Upper lobe of left lung (tissue), 6 donors: ENCODE measurements at regions not wholly inside any gene's neighbourhood (a gene's known extent, or its start where the extent isn't known, plus 50 kb on each side); places are given as distances from the start of the nearest gene placed in this dataset.

Source experiments
- ATAC-seq, 2 donors: fragments of 200-7000 bp; cut with Tn5 transposase; one replicate each; pipeline ENCODE4 v1.9.1; 2022; ENCODE audit warnings: mild to moderate bottlenecking in 2 of 2, moderate library complexity in 2 of 2; ENCODE audit not compliant: low FRiP score in 2 of 2
- DNase-seq, 2 donors: peaks; one replicate each; pipeline ENCODE4 v3.0.0-alpha.2; 2019 to 2020
- H3K27ac ChIP-seq, 4 donors: fragments of 200-600 bp; sonication (generic); one replicate each; pipeline ENCODE4 v1.5.1; 2016 to 2019
- H3K27me3 ChIP-seq, 4 donors: fragments of 200-600 bp; sonication (generic); one replicate each; pipeline ENCODE4 v1.5.1; 2017 to 2019
- H3K36me3 ChIP-seq, 4 donors: fragments of 200-600 bp; sonication (generic); one replicate each; pipeline ENCODE4 v1.5.1; 2016 to 2019
- H3K4me1 ChIP-seq, 4 donors: fragments of 200-600 bp; sonication (generic); one replicate each; pipeline ENCODE4 v1.5.1; 2018 to 2019
- H3K4me3 ChIP-seq, 4 donors: fragments of 200-600 bp; sonication (generic); one replicate each; pipeline ENCODE4 v1.5.1; 2017 to 2019; ENCODE audit warnings: mild to moderate bottlenecking in 2 of 4, moderate library complexity in 1 of 4
- H3K9me3 ChIP-seq, 4 donors: fragments of 200-600 bp; sonication (generic); one replicate each; pipeline ENCODE4 v1.5.1; 2018 to 2019
- EP300 ChIP-seq, 4 donors: sonication (generic); formaldehyde crosslinking; IDR thresholded peaks; one replicate each; pipeline ENCODE4 v1.5.1; 2017; ENCODE audit warnings: antibody characterized with exemption in 4 of 4, control low read depth in 2 of 4
- POLR2A ChIP-seq, 4 donors: fragments of 450-650 bp; IDR thresholded peaks; one replicate each; pipeline ENCODE4 v1.5.1; 2016 to 2017; ENCODE audit warnings: antibody characterized with exemption in 4 of 4, mild to moderate bottlenecking in 2 of 4
- POLR2AphosphoS5 ChIP-seq, 2 donors: sonication (generic); formaldehyde crosslinking; IDR thresholded peaks; one replicate each; pipeline ENCODE4 v1.5.1; 2017; ENCODE audit warnings: antibody characterized with exemption in 2 of 2
- WGBS, 2 donors: methylation state at CpG; one replicate each; pipeline ENCODE4 v1.1.5; 2017 to 2018; 5-methylcytosine and 5-hydroxymethylcytosine counted together
- TF ChIP-seq, protein P1 (sequence below), 6 experiments: fragments of 450-650 bp in 4 of 6; fragments of 200-600 bp in 2 of 6; sonication (generic) in 2 of 6; IDR thresholded peaks; one replicate each; pipeline ENCODE4 v1.5.1; 2016 to 2019; ENCODE audit warnings: antibody characterized with exemption in 6 of 6
- donor health status: DM: no; HTN: no; CAD: no; lungs with moderate emphysema.
- donor health status: DM: no; HTN: yes; CAD: no; lungs with severe emphysema.

GRCh38 chr5:120372899-120373298, 91.2 kb upstream of the PRR16 start:
- WGBS, 2 donors: 39 to 75% methylated on average over 3 of the region's 3 CpGs
- H3K4me3 ChIP-seq: no peak overlapping the region
- ATAC-seq (no peak), DNase-seq (no peak)
- H3K27ac ChIP-seq: no peak overlapping the region
- no peaks in the 10 kb centered on the region for H3K4me1 ChIP-seq
- no peaks in the 10 kb centered on the region for H3K27me3 ChIP-seq
- TF ChIP-seq EP300 (IDR thresholded peaks at IDR 0.05): no peak
- TF ChIP-seq POLR2A (IDR thresholded peaks at IDR 0.05): no peak
- TF ChIP-seq, protein P1, sequence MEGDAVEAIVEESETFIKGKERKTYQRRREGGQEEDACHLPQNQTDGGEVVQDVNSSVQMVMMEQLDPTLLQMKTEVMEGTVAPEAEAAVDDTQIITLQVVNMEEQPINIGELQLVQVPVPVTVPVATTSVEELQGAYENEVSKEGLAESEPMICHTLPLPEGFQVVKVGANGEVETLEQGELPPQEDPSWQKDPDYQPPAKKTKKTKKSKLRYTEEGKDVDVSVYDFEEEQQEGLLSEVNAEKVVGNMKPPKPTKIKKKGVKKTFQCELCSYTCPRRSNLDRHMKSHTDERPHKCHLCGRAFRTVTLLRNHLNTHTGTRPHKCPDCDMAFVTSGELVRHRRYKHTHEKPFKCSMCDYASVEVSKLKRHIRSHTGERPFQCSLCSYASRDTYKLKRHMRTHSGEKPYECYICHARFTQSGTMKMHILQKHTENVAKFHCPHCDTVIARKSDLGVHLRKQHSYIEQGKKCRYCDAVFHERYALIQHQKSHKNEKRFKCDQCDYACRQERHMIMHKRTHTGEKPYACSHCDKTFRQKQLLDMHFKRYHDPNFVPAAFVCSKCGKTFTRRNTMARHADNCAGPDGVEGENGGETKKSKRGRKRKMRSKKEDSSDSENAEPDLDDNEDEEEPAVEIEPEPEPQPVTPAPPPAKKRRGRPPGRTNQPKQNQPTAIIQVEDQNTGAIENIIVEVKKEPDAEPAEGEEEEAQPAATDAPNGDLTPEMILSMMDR (IDR thresholded peaks at IDR 0.05): no peak
- H3K9me3 ChIP-seq: no peaks in the 10 kb centered on the region
- no peaks in the 10 kb centered on the region for H3K36me3 ChIP-seq

GRCh38 chr5:120375248-120375647, 88.9 kb upstream of the PRR16 start:
- Histone ChIP-seq H3K27ac (no peak overlapping the region), H3K36me3 (no peaks in the 10 kb centered on the region), H3K4me3 (no peak overlapping the region), H3K9me3 (peaks cover 0 to 8% (median 0%) of the 10 kb centered on the region in 4 donors), H3K4me1 (no peaks in the 10 kb centered on the region), H3K27me3 (no peaks in the 10 kb centered on the region)
- ATAC-seq (no peak), DNase-seq (no peak)
- TF ChIP-seq POLR2AphosphoS5 (IDR thresholded peaks at IDR 0.05): no peak
- TF ChIP-seq, protein P1 (IDR thresholded peaks at IDR 0.05): no peak
- no peak for TF ChIP-seq EP300 (IDR thresholded peaks at IDR 0.05)
- TF ChIP-seq POLR2A (IDR thresholded peaks at IDR 0.05): no peak
- WGBS, 2 donors: 62 to 63% methylated on average over 1 of the region's 1 CpG

GRCh38 chr5:120380644-120381043, 83.5 kb upstream of the PRR16 start:
- WGBS, 2 donors: 79 to 88% methylated on average over 1 of the region's 1 CpG
- no peak for DNase-seq

GRCh38 chr5:120382833-120383232, 81.3 kb upstream of the PRR16 start:
- TF ChIP-seq, protein P1 (IDR thresholded peaks at IDR 0.05): no peak
- TF ChIP-seq EP300 (IDR thresholded peaks at IDR 0.05) (no peak), POLR2A (IDR thresholded peaks at IDR 0.05) (no peak)
- no peak for ATAC-seq
- peaks cover 0 to 4% (median 0%) of the 10 kb centered on the region in 4 donors for H3K4me1 ChIP-seq
- peaks cover 0 to 8% (median 0%) of the 10 kb centered on the region in 4 donors for H3K9me3 ChIP-seq
- no peaks in the 10 kb centered on the region for H3K36me3 ChIP-seq
- no peak for DNase-seq
- no peaks in the 10 kb centered on the region for H3K27me3 ChIP-seq
- H3K27ac ChIP-seq: no peak overlapping the region
- 85 to 89% methylated on average over 2 of the region's 2 CpGs for WGBS, 2 donors
- no peak overlapping the region for H3K4me3 ChIP-seq

More at GRCh38 chr5:120380644-120381043, 83.5 kb upstream of the PRR16 start:
- no peak overlapping the region for H3K27ac ChIP-seq
- TF ChIP-seq EP300 (IDR thresholded peaks at IDR 0.05) (no peak), POLR2AphosphoS5 (IDR thresholded peaks at IDR 0.05) (no peak), POLR2A (IDR thresholded peaks at IDR 0.05) (no peak)
- TF ChIP-seq, protein P1 (IDR thresholded peaks at IDR 0.05): no peak
- no peak overlapping the region for H3K4me3 ChIP-seq
- H3K4me1 ChIP-seq: no peaks in the 10 kb centered on the region
- H3K9me3 ChIP-seq: peaks cover 0 to 8% (median 0%) of the 10 kb centered on the region in 4 donors
- no peaks in the 10 kb centered on the region for H3K27me3 ChIP-seq
- no peak for ATAC-seq
- H3K36me3 ChIP-seq: no peaks in the 10 kb centered on the region

- DNase-seq: no peak
- Histone ChIP-seq H3K36me3 (no peaks in the 10 kb centered on the region), H3K4me1 (peaks cover 0 to 7% (median 4%) of the 10 kb centered on the region in 4 donors), H3K9me3 (no peaks in the 10 kb centered on the region), H3K27ac (peak overlapping the region in 1 of 4 donors; percentile 13), H3K4me3 (no peak overlapping the region), H3K27me3 (no peaks in the 10 kb centered on the region)
- TF ChIP-seq POLR2AphosphoS5 (IDR thresholded peaks at IDR 0.05): no peak
- no peak for TF ChIP-seq EP300 (IDR thresholded peaks at IDR 0.05)
- TF ChIP-seq POLR2A (IDR thresholded peaks at IDR 0.05): no peak
- TF ChIP-seq, protein P1 (IDR thresholded peaks at IDR 0.05): no peak
- no peak for ATAC-seq
These were observed 77.1 kb upstream of the PRR16 start for GRCh38 chr5:120386981-120387380.
